ENCODE measurements at regions not wholly inside any gene's neighbourhood (a gene's known extent, or its start where the extent isn't known, plus 50 kb on each side); places are given as distances from the start of the nearest gene placed in this dataset.
"Not testable (repeated sequence)": the region's sequence is repeated elsewhere in the genome, so short reads cannot be mapped to it uniquely, and the experiment has no call there.

DNA sequence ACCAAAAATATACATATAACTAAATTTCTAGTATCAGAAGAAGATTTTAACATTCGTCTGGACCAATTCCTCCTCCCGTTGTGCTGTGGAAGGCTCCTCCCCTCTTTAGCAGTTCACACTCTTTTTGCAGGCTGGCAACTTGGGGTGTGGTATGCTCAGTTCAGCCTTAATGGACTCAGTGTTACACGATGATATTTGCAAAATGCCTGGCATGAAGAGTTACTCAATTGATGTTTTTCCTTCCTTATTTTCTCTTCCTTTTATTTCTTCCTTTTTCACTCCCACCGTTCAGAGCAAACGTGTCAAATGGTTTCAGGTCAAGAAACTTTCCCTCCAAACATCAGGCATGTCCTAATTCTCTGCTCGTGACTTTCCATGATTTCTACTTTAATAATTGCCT, 248.3 kb downstream of the PHF14 start:
- no peak for DNase-seq (ENCODE audit: low read depth in 2 of 2)

DNA sequence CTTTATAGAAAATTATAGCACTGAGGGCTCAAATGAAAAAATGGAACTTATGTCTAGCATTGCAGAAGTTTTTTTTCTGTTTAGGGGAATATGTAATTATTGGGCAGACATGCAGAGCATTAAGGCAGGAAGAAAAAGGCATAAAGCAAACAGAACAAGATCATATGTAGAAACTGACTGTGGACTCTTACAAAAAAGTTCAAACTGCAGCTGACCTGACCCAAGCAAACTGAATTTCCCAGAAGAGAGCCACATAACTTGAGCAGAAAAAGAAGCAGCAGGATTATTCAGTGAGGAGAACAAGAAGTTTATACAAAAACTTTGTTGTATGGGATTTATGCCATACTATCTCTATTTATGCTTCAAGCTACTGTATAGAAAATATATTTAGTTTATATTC, 250.9 kb downstream of the PHF14 start:
- DNase-seq (ENCODE audit: low read depth in 2 of 2): no peak

DNA sequence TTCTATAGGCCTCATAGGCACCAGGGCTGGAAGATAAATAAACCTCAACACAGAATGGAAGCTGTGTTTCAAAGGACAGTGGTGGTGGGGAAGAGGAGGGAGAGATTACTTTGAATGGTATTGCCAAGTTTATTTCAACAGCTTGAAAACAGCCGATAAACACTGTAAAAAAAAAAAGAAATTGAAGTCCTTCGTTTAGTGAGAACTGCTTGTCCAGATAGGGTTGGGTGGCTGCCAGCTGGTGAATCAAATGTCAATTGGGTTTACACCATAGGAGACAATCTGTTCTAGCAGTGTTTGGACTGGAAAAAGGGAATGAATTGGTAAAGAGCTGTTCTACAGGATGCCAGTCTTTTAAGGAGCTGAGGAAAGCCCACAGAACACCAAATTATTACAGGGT, 254.8 kb downstream of the PHF14 start:
- DNase-seq (ENCODE audit: low read depth in 2 of 2): peak; percentile 40 to 49

DNA sequence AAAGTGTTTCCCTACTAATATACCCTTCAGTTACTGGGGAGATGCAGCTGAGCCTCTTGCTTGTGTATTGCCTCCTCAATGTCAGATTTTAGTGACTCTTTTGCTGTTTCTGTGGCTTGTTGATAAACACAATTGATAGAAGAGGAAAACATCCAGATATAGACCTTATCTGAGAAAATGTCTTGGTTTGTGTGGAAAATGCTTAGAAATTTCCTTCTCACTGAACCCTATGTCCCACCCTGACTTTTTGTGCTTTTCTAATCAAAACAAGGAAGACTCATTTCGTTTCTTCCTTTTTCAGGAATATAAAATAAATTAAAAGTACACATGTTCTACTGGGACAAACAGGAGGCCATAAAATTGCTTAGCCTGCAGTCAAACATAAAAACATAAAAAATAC, 257.5 kb downstream of the PHF14 start:
- DNase-seq (ENCODE audit: low read depth in 2 of 2): no peak

DNA sequence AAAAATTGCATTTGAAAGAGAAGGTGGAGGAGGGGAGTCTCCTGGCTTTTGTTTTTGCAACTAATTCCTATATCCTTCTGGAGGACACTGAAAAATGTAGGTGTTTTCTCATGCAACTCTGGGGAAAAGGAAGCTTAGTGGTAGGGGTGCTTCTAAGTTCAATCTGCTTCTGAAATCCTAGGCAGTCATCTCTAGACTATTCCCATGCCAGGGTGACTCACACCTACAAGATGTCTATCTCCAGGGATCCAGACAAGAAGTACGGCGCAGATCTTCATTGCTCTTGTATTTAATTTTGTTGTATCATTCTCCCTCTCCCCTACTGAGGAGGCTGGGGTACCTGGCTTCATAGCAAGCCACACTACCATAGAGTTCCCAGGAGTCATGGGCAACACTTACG, 258.8 kb downstream of the PHF14 start:
- no peak for DNase-seq (ENCODE audit: low read depth in 2 of 2)

DNA sequence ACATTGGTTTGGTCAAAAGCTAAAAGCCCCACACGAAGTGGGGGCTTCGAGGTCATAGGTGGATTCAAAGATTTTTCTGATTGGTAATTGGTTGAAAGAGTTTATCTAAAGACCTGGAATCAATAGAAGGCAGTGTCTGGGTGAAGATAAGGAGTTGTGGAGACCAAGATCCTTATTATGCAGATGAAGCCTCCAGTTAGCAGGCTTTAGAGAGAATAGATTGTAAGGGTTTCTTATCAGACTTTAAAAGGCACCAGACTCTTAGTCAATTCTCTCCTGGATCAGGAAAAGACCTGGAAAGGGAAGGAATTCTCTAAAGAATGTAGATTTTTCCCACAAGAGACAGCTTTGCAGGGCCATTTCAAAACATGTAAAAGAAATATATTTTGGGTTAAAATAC, 260.2 kb downstream of the PHF14 start:
- DNase-seq (ENCODE audit: low read depth in 2 of 2): no peak

DNA sequence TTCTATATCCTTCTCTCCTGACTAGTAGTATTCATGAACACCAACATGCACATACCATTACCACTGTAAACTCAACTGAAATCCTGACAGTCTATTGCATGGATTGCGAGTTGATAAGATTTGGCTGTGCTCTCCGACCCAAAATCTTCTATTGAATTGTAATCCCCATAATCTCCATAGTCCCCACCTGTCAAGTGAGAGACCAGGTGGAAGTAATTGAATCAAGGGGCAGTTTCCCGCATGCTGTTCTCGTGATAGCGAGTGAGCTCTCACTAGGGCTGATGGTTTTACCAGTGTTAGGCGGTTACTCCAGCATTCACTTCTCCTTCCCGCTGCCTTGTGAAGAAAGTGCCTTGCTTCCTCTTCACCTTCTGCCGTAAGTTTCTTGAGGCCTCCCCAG, 261.8 kb downstream of the PHF14 start:
- DNase-seq (ENCODE audit: low read depth in 2 of 2): no peak

DNA sequence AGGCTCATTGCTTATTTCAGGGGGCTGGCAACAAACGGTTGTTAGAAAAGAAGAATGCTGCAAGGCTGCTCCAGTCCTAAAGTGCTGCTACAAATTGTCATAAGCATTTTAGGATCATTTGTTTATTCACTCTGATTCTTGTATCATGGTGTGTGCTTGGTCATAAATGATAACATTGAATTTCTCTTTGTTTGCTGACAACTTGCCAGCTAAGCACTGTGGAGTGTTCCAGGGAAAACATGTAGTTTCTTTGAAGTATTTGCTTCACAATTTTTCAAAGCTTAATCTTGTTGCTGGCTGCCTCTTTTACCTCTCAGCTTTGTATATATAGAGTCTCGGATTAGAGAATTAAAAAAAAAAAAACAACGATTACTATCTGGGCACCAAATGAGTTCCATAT, 263.0 kb downstream of the PHF14 start:
- no peak for DNase-seq (ENCODE audit: low read depth in 2 of 2)

DNA sequence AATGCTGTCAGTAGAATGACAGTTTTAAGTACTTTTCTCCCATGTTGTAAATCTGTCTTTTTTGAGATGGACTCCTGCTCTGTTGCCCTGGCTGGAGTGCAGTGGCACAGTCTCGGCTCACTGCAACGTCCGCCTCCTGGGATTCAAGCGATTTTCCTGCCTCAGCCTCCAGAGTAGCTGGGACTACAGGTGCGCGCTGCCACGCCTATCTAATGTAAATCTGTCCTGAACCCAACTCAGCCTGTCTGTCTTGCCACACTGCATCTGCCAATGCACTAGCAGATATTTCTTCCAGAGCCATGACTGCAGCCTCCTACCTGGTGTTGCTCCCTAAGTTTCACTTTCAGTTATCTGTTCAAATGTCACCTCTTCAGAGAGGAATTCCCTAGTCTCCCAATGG, 264.1 kb downstream of the PHF14 start:
- DNase-seq (ENCODE audit: low read depth in 2 of 2): no peak

DNA sequence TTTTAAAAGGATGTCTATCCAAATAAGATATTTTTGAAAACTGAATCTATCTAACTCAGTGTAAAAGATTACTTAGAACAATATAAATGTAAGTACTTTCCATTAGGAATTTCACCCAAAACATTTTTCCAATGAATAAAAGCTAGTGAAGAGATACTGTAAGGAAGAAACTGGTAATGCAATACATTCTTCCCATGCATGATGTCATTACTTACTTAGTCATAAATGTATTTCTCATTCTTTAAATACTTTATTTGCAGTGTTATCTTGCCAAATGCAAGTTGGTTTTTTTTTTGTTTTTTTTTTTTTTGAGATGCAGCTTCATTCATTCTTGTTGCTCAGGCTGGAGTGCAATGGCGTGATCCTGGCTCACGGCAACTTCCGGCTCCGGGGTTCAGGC, 265.6 kb downstream of the PHF14 start:
- peak; percentile 39 to 40 for DNase-seq (ENCODE audit: low read depth in 2 of 2)

DNA sequence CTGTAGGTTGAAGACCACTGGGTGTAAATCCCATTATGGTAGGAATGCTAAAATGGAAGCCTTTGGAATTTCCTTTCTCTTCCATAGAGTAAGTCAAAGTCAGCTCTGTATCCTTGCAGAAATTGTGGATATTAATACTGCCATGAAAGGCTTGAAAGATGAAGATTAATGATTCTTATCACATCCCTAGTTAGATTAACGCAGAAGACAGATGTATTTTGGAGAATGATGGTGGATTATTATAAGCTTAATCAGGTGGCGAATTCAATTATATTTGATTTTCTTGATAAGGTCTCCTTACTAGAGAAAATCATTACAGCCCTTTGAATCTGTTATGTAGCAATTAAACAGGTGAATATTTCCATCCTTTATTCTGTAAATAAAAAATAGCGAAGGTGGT, 270.1 kb downstream of the PHF14 start:
- no peak for DNase-seq (ENCODE audit: low read depth in 2 of 2)

DNA sequence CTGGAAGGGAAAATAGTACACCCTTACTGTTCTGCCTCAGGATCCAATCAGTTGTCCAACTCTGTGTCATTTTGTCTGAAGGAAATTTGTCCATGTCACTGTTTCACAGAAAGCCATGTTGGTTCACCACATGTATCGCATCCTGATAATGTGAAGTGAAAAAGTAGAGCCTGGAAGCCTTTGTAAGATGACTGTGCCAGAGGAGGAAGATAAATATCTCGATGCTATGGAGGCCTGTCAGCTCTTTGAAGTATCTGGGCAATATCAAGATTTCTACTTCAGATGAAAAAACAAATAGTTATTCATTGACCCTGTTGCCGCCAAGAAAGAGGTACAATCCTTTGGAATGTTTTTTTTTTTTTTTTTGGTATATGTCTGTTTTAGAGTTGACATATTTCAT, 270.5 kb downstream of the PHF14 start:
- no peak for DNase-seq (ENCODE audit: low read depth in 2 of 2)

DNA sequence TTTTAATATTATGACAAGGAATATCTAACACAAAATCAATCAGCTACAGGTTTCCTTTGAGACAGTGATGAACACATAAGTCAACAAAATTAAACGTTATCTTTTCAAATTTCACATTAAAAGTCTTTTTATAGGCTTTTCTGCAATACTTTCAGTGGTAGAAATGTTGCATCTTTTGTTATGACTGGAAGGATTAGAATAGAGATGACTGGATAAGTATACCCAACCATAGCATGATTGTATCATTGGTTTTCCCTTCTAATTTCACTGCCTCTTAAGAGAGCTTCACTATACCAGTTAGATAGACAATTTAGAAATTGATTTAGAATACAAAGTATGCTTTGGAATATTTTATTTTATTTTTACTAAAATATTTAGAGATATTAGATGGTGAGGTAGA, 273.9 kb downstream of the PHF14 start:
- no peak for DNase-seq (ENCODE audit: low read depth in 2 of 2)

DNA sequence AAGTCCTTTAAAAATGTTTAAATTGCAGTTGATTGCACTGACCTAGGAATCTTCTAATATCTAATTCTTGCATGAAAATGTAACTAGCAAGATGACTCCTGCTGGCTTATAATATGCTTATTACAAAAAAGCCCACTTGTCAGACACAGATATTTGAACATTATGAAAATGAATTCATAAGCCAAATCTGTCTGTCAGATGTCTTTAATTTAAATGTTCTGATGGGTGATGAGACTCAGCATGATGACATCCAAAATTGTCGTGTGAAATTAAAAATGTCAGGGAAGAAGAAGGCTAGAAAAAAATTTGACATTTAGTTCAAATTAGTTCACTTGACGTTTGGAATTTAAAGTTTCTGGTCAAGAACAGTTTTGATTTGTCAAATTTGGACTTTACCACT, 277.8 kb downstream of the PHF14 start:
- no peak for DNase-seq (ENCODE audit: low read depth in 2 of 2)

DNA sequence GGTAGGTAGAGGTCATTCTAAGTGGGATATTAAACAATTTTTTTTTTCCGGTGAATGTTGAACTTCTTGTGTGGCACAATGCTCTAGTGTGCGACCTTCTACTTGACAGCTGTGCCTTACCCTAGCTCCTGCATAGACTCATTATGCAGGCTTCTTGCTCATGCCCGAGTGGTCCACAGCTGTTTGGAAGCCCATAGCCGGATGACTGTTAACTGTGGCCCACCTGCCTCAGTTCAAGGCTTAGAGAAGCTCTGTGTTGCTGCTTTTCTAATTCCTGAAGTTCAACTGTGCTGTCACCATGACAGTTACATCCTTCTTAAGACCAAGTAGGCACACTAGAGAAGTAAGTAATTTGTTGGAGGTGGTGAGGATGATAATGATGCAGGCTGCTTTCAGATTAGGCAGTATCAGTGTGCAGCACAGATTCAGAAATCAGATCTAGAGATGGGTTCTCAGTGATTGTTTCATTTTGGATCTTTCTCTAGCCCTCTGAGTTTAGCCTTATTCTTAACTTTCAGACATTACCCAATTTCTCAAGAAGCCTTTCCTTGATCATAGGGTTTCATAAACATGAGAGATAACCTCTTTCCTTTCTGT, 278.4 kb downstream of the PHF14 start:
- no peak for DNase-seq (ENCODE audit: low read depth in 2 of 2)

DNA sequence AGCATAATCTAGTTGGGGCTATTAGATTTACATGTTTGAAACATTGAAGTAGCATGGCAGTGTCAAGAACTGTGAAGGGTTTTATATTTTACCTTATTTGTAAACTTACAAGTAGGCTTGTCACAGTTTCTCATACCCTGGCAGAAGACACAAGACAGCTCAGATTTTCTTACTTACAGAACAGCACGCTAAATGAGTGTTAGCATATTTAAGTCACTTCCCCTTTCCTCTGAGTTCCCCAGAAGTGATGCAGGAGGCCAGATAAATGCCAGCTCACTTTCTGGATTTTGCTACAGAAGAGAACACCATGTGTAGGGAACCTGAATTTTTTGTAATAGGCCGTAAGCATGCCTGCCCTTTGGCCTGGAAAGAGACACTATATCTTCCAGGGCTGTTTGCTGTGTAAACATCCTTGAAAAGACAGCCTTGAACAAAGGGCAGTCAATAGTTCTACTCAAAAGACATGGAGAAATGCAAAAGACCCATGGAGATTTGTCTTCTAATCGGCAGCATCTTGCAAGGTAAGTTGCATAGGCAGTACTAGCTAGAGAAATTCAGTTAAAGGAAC, 279.1 kb downstream of the PHF14 start:
- DNase-seq (ENCODE audit: low read depth in 2 of 2): no peak

DNA sequence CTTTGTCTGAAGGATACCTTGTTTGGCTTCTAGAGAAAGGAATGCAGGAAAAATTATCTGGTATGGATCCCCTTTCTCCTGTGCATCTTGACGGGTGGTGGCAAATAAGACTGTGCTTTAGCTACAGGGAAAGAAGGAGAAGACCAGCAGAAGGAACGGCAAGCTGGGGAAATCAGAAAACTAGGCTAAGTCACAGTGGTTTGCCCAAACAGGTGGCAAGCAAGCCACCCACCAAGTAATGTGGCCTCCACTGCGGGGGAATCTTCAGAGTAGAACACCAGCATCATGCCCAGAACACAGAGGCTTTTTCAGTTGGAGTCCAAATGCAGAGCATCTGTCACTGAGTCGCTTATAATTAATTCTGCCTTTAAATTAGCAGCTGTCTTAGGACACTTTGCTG, 282.8 kb downstream of the PHF14 start:
- DNase-seq (ENCODE audit: low read depth in 2 of 2): no peak

DNA sequence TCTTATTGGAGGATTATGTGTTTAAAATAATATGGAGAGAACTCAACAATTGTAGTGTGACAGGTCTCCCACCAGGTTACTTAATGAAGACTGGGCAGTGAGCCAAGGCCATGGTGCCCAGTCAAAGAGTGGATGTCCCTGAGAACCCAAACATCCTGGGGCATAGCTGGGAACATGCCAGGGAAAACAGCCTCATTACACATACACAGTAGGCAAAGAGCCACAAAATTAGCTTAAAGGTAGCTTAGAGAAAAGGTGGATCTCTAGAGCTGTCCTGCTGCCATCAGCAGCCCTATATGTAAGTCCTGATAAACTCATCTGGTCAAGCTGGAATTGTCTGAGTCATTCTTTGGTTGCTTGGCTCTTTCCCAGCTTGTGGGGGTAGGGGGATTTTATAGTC, 287.8 kb downstream of the PHF14 start:
- no peak for DNase-seq (ENCODE audit: low read depth in 2 of 2)

DNA sequence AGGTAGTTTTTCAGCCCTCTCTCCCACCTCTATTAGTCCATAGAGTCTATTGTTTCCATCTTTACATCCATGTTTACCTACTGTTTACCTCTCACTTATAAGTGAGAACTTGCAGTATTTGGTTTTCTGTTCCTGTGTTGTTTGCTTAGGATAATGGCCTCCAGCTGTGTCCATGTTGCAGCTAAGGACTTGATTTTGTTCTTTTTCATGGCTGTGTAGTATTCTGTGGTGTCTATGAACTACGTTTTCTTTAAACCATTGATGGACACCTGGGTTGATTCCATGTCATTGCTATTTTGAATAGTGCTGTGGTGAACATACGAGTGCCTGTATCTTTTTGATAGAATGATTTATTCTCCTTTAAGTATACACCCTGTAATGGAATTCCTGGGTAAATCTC, 292.4 kb downstream of the PHF14 start:
- no peak for DNase-seq (ENCODE audit: low read depth in 2 of 2)

DNA sequence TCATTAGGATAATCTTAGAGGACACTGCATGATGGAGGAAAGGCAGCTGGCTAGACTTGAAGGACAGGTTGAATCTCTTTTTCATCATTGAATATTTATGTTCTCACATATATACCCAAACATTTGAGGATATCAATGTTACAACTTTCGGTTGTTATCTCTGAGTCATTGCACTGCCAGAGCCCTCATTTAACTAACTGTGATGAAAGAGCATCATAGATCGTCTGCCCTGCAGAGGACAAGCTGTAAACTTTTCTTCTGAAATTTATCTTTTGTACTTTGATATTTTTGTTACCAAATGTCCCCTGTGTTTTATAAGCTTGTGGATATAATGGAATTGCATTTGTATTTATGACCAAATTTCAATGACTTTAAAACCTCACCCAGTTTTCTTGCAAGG, 298.7 kb downstream of the PHF14 start:
- no peak for DNase-seq (ENCODE audit: low read depth in 2 of 2)

DNA sequence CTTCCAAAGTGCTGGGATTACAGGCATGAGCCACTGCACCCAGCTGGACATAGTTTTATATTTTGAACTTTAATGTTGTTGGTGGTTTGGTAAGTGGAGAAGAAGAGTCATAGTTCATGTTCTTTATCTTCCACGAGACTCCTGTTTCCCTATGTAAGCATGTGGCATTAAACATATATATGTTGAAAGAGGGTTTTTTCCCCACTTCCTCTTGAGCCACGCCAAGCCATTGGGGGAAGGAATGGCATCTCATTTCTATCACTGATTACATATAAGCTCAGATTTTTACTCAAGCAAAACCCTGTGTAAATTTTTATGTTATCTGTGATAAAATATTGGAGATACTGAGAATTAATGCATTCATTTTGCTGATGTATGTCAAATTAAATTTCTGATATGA, 300.4 kb downstream of the PHF14 start:
- DNase-seq (ENCODE audit: low read depth in 2 of 2): no peak

DNA sequence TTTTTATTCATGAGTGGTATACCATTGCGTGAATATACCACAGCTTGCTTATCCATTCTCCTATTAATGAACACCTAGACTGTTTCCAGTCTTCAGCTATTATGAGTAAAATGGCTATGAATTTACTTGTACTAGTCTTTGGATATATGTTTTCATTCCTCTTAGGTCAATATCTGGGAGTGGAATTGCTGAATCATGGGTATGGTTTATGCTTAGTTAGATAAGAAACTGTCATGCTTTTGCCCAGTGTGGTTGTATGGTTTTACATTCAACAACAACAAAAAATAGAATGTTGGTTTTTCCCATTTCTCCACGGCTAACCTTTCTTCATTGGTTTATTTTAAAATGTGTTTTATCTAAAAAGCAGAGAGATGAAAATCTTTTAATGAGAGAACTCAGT, 308.3 kb downstream of the PHF14 start:
- DNase-seq (ENCODE audit: low read depth in 2 of 2): no peak

DNA sequence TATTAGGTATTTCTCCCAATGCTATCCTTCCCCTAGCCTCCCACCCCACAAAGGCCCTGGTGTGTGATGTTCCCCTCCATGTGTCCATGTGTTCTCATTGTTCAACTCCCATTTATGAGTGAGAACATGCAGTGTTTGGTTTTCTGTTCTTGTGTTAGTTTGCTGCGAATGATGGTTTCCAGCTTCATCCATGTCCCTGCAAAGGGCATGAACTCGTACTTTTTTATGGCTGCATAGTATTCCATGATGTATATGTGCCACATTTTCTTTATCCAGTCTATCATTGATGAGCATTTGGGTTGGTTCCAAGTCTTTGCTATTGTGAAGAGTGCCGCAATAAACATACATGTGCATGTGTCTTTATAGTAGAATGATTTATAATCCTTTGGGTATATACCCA, 309.9 kb downstream of the PHF14 start:
- DNase-seq (ENCODE audit: low read depth in 2 of 2): not testable (repeated sequence)

DNA sequence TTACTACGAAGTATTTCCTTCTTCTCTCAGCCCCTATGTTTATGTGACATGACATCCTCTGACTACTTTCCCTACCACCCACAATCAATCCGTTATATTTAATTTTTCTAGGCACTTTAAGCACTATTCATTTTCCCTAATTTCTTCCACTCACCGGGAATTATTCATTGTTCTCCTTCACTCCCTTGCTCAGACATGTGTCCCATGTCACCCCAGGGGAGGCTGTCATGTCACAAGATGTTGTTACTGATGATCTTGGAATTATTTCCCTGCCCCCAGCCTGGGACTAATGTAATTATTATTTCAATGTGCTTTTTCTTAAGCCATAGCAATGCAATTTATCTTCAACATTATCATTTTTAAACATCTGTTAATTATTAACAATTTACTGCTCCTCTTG, 317.2 kb downstream of the PHF14 start:
- DNase-seq (ENCODE audit: low read depth in 2 of 2): no peak

Measured in fibroblast of skin of left quadriceps (primary cell).